Endothelial cell of umbilical vein (primary cell): ENCODE measurements at regions not wholly inside any gene's neighbourhood (a gene's known extent, or its start where the extent isn't known, plus 50 kb on each side); places are given as distances from the start of the nearest gene placed in this dataset.

Source experiments
- BruUV-seq: library from RNA; stranded (reverse); fragments of 400-500 nt; replicated peaks from 2 replicates; lab custom pipeline; 2021; lab: Mats Ljungman, UMichigan
- CTCF ChIA-PET: fragments of 300-600, 350-600 bp; sonication (Branson Sonifier 250); formaldehyde crosslinking; loops from one replicate; lab custom pipeline; 2021; ENCODE audit warnings: antibody characterized with exemption, inconsistent platforms; lab: Charles Lee
- POLR2A ChIA-PET: fragments of 300-600, 350-600 bp; sonication (Branson Sonifier 250); formaldehyde crosslinking; loops from one replicate; lab custom pipeline; 2021; ENCODE audit warnings: antibody characterized with exemption, inconsistent platforms; lab: Charles Lee
- DNase-seq: peaks from one replicate; pipeline ENCODE4 v3.0.0-alpha.2; 2011; ENCODE audit warnings: low read depth, low spot score
- FAIRE-seq: peaks from 2 replicates; lab custom pipeline; 2011; peaks lifted over from hg19 to GRCh38; lab: Jason Lieb, UNC
- H2AFZ ChIP-seq: 2 replicates; pipeline ENCODE4 v1.6.0; 2012; ENCODE audit warnings: low read depth, low read length, control low read depth, inconsistent platforms
- H3K27ac ChIP-seq: 2 replicates; pipeline ENCODE4 v1.5.1; 2011; ENCODE audit warnings: low read depth, mild to moderate bottlenecking, control low read depth, low read length, moderate library complexity; ENCODE audit not compliant: insufficient read depth
- H3K27me3 ChIP-seq, 2 experiments: 2 replicates each; pipeline versions ENCODE4 v1.6.0 to v1.6.1; 2011; ENCODE audit warnings: low read length in 2 of 2, mixed read lengths in 1 of 2; ENCODE audit not compliant: control insufficient read depth in 2 of 2, insufficient read depth in 2 of 2
- H3K36me3 ChIP-seq, 2 experiments: 2 replicates in 1 of 2; 3 replicates in 1 of 2; pipeline ENCODE4 v1.5.1; 2011; ENCODE audit warnings: low read length in 2 of 2, mild to moderate bottlenecking in 1 of 2, moderate library complexity in 1 of 2; ENCODE audit not compliant: control insufficient read depth in 2 of 2, insufficient read depth in 2 of 2; ENCODE audit errors: extremely low read depth in 1 of 2
- H3K4me1 ChIP-seq: 3 replicates; pipeline ENCODE4 v1.5.1; 2011; ENCODE audit warnings: mild to moderate bottlenecking, low read length; ENCODE audit not compliant: control insufficient read depth, insufficient read depth; ENCODE audit errors: extremely low read depth
- H3K4me2 ChIP-seq: 2 replicates; pipeline ENCODE4 v1.6.1; 2011; ENCODE audit warnings: low read length, control low read depth, mixed read lengths; ENCODE audit not compliant: insufficient read depth
- H3K4me3 ChIP-seq, 3 experiments: fragments of 200-600 bp in 1 of 3; sonication (generic), shearing (Covaris generic) in 1 of 3; replicated peaks in 1 of 3; 2 replicates each; pipeline ENCODE4 v1.5.1; 2011 to 2016; ENCODE audit warnings: control low read depth in 3 of 3, low read length in 3 of 3, mild to moderate bottlenecking in 2 of 3, inconsistent platforms in 1 of 3, low read depth in 1 of 3, moderate library complexity in 1 of 3; ENCODE audit not compliant: insufficient read depth in 1 of 3
- H3K79me2 ChIP-seq: 2 replicates; pipeline ENCODE4 v1.6.0; 2012; ENCODE audit warnings: low read length, inconsistent platforms; ENCODE audit not compliant: control insufficient read depth, insufficient read depth
- H3K9ac ChIP-seq: replicated peaks from 2 replicates; pipeline ENCODE3; 2011; ENCODE audit warnings: low read length, control low read depth; ENCODE audit not compliant: insufficient read depth; ENCODE audit errors: extremely low read depth
- H3K9me1 ChIP-seq: replicated peaks from 3 replicates; pipeline ENCODE4 v1.6.0; 2011; ENCODE audit warnings: mild to moderate bottlenecking, low read length; ENCODE audit not compliant: control insufficient read depth, insufficient read depth; ENCODE audit errors: extremely low read depth
- H3K9me3 ChIP-seq: replicated peaks from 2 replicates; pipeline ENCODE4 v1.5.1; 2012; ENCODE audit warnings: low read length, inconsistent platforms; ENCODE audit not compliant: control insufficient read depth, insufficient read depth
- H4K20me1 ChIP-seq: replicated peaks from 2 replicates; pipeline ENCODE3; 2011; ENCODE audit warnings: mild to moderate bottlenecking, low read length; ENCODE audit not compliant: control insufficient read depth, insufficient read depth; ENCODE audit errors: extremely low read depth
- EZH2 ChIP-seq: IDR thresholded peaks from 2 replicates; pipeline ENCODE4 v1.6.1; 2012; ENCODE audit warnings: borderline replicate concordance, low read depth, mild to moderate bottlenecking, moderate library complexity, low read length, inconsistent platforms; ENCODE audit not compliant: severe bottlenecking
- FOS ChIP-seq: IDR thresholded peaks from 2 replicates; pipeline ENCODE4 v1.6.1; 2011; ENCODE audit warnings: mild to moderate bottlenecking, low read length, moderate library complexity, borderline replicate concordance; ENCODE audit not compliant: insufficient read depth
- GATA2 ChIP-seq: IDR thresholded peaks from 2 replicates; pipeline ENCODE4 v1.7.0; 2011; ENCODE audit warnings: low read depth, mild to moderate bottlenecking, moderate library complexity, mixed read lengths, low read length; ENCODE audit not compliant: insufficient read length, insufficient read depth
- JUN ChIP-seq: IDR thresholded peaks from 2 replicates; pipeline ENCODE4 v1.6.1; 2011; ENCODE audit warnings: borderline replicate concordance, low read depth; ENCODE audit not compliant: insufficient read length, insufficient read depth
- MAX ChIP-seq: IDR thresholded peaks from 2 replicates; pipeline ENCODE4 v1.6.1; 2011; ENCODE audit not compliant: insufficient read depth, insufficient read length
- MYC ChIP-seq: IDR thresholded peaks from one replicate; pipeline ENCODE4 v1.6.1; 2011; ENCODE audit warnings: mild to moderate bottlenecking, low read depth, low read length
- POLR2A ChIP-seq: IDR thresholded peaks from 2 replicates; pipeline ENCODE4 v1.6.1; 2012; ENCODE audit warnings: low read depth, mild to moderate bottlenecking, control low read depth, low read length
- POLR2AphosphoS5 ChIP-seq: IDR thresholded peaks from 2 replicates; pipeline ENCODE4 v1.6.1; 2012; ENCODE audit warnings: low read depth, mild to moderate bottlenecking, control low read depth, low read length, moderate library complexity; ENCODE audit not compliant: insufficient read depth
- dilution Hi-C: fragments of 300-500 bp; cut with MboI; formaldehyde crosslinking; loops from one replicate; pipeline ENCODE4 v1.15.0; 2019; ENCODE audit warnings: low sequenced_read_pairs; ENCODE audit not compliant: extremely low pct_ligation_motif_present
- intact Hi-C: fragments of 100-400 bp; cut with micrococcal nuclease; formaldehyde crosslinking; loops from one replicate; pipeline ENCODE4 v1.10.0; 2022
- TF ChIP-seq, protein P1 (sequence below), 2 donors: IDR thresholded peaks; 1 replicate in 1 of 2; 2 replicates in 1 of 2; pipeline ENCODE4 v1.5.1; 2011; ENCODE audit warnings: low read length in 2 of 2, mild to moderate bottlenecking in 2 of 2, moderate library complexity in 2 of 2, control low read depth in 1 of 2, inconsistent platforms in 1 of 2, low read depth in 1 of 2; ENCODE audit not compliant: insufficient read depth in 1 of 2; ENCODE audit errors: extremely low read depth in 1 of 2

DNA sequence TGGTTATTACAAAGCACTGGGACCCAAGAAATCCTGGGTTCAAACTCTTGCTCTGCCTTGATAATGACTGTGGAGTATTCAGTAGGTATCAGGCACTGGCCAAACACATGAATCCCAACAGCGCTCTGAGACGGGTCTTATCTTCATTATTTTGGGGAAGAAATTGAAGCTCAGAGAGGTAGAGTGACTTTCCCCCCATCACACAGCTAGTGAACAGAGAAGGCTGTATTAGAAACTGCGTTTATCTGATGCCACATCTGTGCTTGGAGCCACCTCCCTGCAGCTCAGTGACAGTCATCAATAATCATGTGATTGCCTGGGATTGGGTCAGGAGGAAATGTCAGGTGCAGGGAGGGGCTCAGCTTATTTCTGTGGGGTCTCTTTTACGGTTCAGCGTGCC lies 225.4 kb upstream of the LHX5 start:
- H3K79me2 ChIP-seq = no peaks in the 10 kb centered on the region
- dilution Hi-C loops (no loop called here), intact Hi-C loops (no loop called here)
- no peaks in the 10 kb centered on the region for H3K9me3 ChIP-seq
- no peak overlapping the region for H2AFZ ChIP-seq
- H3K9ac ChIP-seq = no peak overlapping the region
- FAIRE-seq (no peak), DNase-seq (no peak)
- H3K9me1 ChIP-seq = no peaks in the 10 kb centered on the region
- ChIA-PET POLR2A (no interaction called here), CTCF (no interaction called here)
- H3K4me2 ChIP-seq = no peak overlapping the region
- H3K4me1 ChIP-seq = no peaks in the 10 kb centered on the region
- H3K27ac ChIP-seq = no peak overlapping the region
- TF ChIP-seq GATA2 = no peak
- TF ChIP-seq EZH2 = no peak
- no peak for TF ChIP-seq JUN
- TF ChIP-seq POLR2A = no peak
- TF ChIP-seq, protein P1, sequence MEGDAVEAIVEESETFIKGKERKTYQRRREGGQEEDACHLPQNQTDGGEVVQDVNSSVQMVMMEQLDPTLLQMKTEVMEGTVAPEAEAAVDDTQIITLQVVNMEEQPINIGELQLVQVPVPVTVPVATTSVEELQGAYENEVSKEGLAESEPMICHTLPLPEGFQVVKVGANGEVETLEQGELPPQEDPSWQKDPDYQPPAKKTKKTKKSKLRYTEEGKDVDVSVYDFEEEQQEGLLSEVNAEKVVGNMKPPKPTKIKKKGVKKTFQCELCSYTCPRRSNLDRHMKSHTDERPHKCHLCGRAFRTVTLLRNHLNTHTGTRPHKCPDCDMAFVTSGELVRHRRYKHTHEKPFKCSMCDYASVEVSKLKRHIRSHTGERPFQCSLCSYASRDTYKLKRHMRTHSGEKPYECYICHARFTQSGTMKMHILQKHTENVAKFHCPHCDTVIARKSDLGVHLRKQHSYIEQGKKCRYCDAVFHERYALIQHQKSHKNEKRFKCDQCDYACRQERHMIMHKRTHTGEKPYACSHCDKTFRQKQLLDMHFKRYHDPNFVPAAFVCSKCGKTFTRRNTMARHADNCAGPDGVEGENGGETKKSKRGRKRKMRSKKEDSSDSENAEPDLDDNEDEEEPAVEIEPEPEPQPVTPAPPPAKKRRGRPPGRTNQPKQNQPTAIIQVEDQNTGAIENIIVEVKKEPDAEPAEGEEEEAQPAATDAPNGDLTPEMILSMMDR (IDR thresholded peaks at IDR 0.05; ENCODE audit: extremely low read depth in 1 of 2, insufficient read depth in 1 of 2, low read depth in 1 of 2, low read length in 2 of 2) = no peak
- no peak for TF ChIP-seq POLR2AphosphoS5
- no peak for TF ChIP-seq MAX
- no peak for TF ChIP-seq MYC
- no peak for TF ChIP-seq FOS
- H3K36me3 ChIP-seq = no peaks in the 10 kb centered on the region
- no TSS peak for BruUV-seq
- H3K27me3 ChIP-seq = no peaks in the 10 kb centered on the region
- no peaks in the 10 kb centered on the region for H4K20me1 ChIP-seq
- no peak overlapping the region for H3K4me3 ChIP-seq
